Body of pancreas (tissue), 4 donors: ENCODE measurements at regions not wholly inside any gene's neighbourhood (a gene's known extent, or its start where the extent isn't known, plus 50 kb on each side); places are given as distances from the start of the nearest gene placed in this dataset.

ENCODE experiments used
- ATAC-seq: fragments of 150-250 bp; one replicate; pipeline ENCODE4 v1.9.1; 2016
- DNase-seq, 4 donors: peaks; one replicate each; pipeline ENCODE4 v3.0.0-alpha.2; 2019
- H3K27ac ChIP-seq, 4 donors: fragments of 200-600 bp; sonication (generic); 1 replicate in 3 of 4; 2 replicates in 1 of 4; pipeline versions ENCODE4 v1.5.1 to v1.6.1; 2016 to 2019; ENCODE audit warnings: mild to moderate bottlenecking in 1 of 4, mixed read lengths in 1 of 4, moderate library complexity in 1 of 4
- H3K27me3 ChIP-seq, 2 donors: fragments of 200-600 bp; sonication (generic); one replicate each; pipeline ENCODE4 v1.6.0; 2016; ENCODE audit warnings: mild to moderate bottlenecking in 1 of 2
- H3K36me3 ChIP-seq, 2 donors: fragments of 200-600 bp; sonication (generic); replicated peaks in 1 of 2; 2 replicates each; pipeline ENCODE4 v1.5.1; 2016; ENCODE audit warnings: low read depth in 2 of 2; ENCODE audit not compliant: insufficient read depth in 1 of 2
- H3K4me1 ChIP-seq: fragments of 200-600 bp; sonication (generic); one replicate; pipeline ENCODE4 v1.6.0; 2016
- H3K4me3 ChIP-seq, 2 donors: fragments of 200-600 bp; sonication (generic); 1 replicate in 1 of 2; 2 replicates in 1 of 2; pipeline ENCODE4 v1.5.1; 2016 to 2019
- H3K9me3 ChIP-seq, 3 donors: fragments of 200-600 bp; sonication (generic); 1 replicate in 2 of 3; 2 replicates in 1 of 3; pipeline ENCODE4 v1.5.1; 2016
- POLR2A ChIP-seq, 3 donors: fragments of 450-650 bp; IDR thresholded peaks; one replicate each; pipeline ENCODE4 v1.6.1; 2016; ENCODE audit warnings: antibody characterized with exemption in 3 of 3, mild to moderate bottlenecking in 2 of 3
- WGBS, 2 donors: methylation state at CpG; one replicate each; pipeline ENCODE4 v1.1.5; 2017; 5-methylcytosine and 5-hydroxymethylcytosine counted together
- intact Hi-C: fragments of 100-400 bp; cut with DNase I; formaldehyde crosslinking; loops from one replicate; pipeline ENCODE4 v1.15.1; 2023
- TF ChIP-seq, protein P1 (sequence below), 7 experiments: fragments of 450-650 bp in 4 of 7; fragments of 200-600 bp in 3 of 7; sonication (generic) in 3 of 7; IDR thresholded peaks; one replicate each; pipeline ENCODE4 v1.5.1; 2016 to 2019; ENCODE audit warnings: antibody characterized with exemption in 7 of 7

DNA sequence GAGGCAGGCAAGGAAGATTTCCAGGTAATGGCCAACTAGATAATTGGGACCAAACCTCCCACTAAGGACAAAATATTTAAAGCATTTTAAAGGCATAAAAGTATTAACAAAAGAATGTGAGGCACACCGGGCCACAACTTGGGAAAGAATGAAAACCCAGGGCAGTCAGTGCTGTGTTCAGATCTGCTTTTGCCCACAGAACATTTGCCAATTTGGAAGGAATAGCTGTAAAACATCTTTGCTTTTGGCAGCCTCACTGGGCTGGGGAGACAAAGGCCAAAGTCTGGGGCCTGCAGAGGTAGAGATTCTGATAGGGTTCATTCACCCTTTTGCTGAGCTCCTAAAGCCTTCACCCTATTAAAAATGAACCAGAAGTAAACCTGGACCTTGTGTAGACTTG, 82.3 kb downstream of the SYNE3 start:
- WGBS, 2 donors: 57 to 72% methylated on average over 1 of the region's 1 CpG
- H3K4me1 ChIP-seq: peaks cover 5% of the 10 kb centered on the region
- intact Hi-C loops: loop anchor here (10.0 kb wide), 1 partner anchor 739 kb away; no protein-coding TSS in a partner anchor
- H3K9me3 ChIP-seq: no peaks in the 10 kb centered on the region
- no peak overlapping the region for H3K27ac ChIP-seq
- H3K4me3 ChIP-seq: no peak overlapping the region
- no peaks in the 10 kb centered on the region for H3K27me3 ChIP-seq
- no peak for TF ChIP-seq POLR2A (IDR thresholded peaks at IDR 0.05)
- TF ChIP-seq, protein P1, sequence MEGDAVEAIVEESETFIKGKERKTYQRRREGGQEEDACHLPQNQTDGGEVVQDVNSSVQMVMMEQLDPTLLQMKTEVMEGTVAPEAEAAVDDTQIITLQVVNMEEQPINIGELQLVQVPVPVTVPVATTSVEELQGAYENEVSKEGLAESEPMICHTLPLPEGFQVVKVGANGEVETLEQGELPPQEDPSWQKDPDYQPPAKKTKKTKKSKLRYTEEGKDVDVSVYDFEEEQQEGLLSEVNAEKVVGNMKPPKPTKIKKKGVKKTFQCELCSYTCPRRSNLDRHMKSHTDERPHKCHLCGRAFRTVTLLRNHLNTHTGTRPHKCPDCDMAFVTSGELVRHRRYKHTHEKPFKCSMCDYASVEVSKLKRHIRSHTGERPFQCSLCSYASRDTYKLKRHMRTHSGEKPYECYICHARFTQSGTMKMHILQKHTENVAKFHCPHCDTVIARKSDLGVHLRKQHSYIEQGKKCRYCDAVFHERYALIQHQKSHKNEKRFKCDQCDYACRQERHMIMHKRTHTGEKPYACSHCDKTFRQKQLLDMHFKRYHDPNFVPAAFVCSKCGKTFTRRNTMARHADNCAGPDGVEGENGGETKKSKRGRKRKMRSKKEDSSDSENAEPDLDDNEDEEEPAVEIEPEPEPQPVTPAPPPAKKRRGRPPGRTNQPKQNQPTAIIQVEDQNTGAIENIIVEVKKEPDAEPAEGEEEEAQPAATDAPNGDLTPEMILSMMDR (IDR thresholded peaks at IDR 0.05): no peak
- ATAC-seq (no peak), DNase-seq (no peak)
- no peaks in the 10 kb centered on the region for H3K36me3 ChIP-seq

DNA sequence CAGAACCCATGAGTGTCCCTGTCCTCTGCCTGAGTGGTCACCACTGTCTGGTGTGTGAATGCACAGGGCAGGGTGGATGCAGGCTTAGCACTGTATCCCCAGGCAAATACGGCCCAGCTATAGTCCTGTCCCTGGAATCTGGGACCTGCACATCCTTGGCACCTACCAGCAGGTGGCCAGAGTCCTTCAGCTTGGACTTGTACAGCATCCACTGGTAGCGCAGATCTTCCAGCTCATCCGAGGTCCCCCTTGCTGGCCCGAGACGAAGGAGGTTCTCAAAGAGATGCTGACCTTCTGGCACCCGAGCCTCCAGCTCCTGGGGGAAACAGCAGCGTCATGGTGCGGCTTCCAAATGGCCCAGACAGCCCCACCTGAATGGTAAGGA, 83.4 kb downstream of the SYNE3 start:
- Histone ChIP-seq H3K4me1 (peaks cover 5% of the 10 kb centered on the region), H3K9me3 (no peaks in the 10 kb centered on the region), H3K4me3 (no peak overlapping the region), H3K36me3 (no peaks in the 10 kb centered on the region), H3K27ac (no peak overlapping the region), H3K27me3 (no peaks in the 10 kb centered on the region)
- 67 to 76% methylated on average over 2 to 8 of the region's 8 CpGs for WGBS, 2 donors
- ATAC-seq: no peak
- intact Hi-C loops: loop anchor here (10.0 kb wide), 1 partner anchor 738 kb away; no protein-coding TSS in a partner anchor
- TF ChIP-seq POLR2A (IDR thresholded peaks at IDR 0.05): no peak
- TF ChIP-seq, protein P1 (IDR thresholded peaks at IDR 0.05): no peak
- no peak for DNase-seq

DNA sequence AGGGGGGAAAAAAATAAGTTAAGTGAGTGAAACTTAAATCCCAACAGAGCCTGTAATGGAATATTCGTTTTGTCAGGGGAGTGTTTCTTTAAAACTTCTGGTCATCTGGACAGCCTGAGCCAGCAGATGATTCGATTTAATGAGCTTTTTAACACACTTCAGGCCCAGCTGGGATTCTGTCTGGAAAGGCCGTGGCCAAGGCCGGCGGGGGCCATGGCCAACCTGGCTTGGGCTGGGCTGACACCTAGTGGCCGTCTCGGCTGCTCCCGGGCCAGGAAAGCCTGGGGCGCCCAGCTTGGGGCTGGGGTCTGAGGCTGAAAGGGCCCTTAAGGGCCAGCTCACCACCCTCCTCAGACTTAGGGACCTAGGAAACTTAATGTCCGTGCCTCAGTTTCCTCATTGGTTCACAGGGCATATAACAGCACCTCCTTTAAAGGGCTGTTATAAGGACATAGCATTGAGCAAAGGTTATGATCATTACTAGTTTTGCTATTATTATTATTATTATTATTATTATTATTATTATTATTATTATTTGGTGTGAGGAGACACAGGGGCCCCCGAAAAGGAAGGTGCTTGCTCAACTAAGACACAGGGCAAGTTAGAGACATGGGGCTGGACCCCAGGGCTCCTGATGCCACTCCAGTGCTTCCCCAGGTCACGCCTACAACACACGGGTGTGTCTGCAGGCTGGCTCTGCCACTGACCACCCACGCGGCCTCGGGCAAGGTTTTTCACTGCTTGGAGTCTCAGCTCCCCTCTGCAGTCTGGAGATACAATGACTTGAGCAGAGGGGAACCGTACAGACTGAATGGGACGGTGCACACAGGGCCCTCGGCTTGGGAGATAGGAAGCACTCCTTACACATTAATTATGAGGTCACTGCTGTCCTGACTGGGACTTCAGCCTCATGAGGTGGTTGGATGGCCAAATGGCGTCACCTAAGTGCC, 84.0 kb downstream of the SYNE3 start:
- WGBS, 2 donors: 15 to 40% methylated on average over 12 to 20 of the region's 20 CpGs
- peak overlapping the region in 2 of 4 donors; percentile 28 to 42 for H3K27ac ChIP-seq
- H3K4me3 ChIP-seq: no peak overlapping the region
- no peaks in the 10 kb centered on the region for H3K36me3 ChIP-seq
- H3K9me3 ChIP-seq: no peaks in the 10 kb centered on the region
- intact Hi-C loops: loop anchor here (10.0 kb wide), 1 partner anchor 738 kb away; no protein-coding TSS in a partner anchor
- DNase-seq (peak; percentile 57 to 73 (median 68)), ATAC-seq (peak; percentile 88)
- H3K27me3 ChIP-seq: no peaks in the 10 kb centered on the region
- TF ChIP-seq, protein P1 (IDR thresholded peaks at IDR 0.05): peak; percentile 80 to 89 (median 85)
- TF ChIP-seq POLR2A (IDR thresholded peaks at IDR 0.05): no peak
- peaks cover 5% of the 10 kb centered on the region for H3K4me1 ChIP-seq

DNA sequence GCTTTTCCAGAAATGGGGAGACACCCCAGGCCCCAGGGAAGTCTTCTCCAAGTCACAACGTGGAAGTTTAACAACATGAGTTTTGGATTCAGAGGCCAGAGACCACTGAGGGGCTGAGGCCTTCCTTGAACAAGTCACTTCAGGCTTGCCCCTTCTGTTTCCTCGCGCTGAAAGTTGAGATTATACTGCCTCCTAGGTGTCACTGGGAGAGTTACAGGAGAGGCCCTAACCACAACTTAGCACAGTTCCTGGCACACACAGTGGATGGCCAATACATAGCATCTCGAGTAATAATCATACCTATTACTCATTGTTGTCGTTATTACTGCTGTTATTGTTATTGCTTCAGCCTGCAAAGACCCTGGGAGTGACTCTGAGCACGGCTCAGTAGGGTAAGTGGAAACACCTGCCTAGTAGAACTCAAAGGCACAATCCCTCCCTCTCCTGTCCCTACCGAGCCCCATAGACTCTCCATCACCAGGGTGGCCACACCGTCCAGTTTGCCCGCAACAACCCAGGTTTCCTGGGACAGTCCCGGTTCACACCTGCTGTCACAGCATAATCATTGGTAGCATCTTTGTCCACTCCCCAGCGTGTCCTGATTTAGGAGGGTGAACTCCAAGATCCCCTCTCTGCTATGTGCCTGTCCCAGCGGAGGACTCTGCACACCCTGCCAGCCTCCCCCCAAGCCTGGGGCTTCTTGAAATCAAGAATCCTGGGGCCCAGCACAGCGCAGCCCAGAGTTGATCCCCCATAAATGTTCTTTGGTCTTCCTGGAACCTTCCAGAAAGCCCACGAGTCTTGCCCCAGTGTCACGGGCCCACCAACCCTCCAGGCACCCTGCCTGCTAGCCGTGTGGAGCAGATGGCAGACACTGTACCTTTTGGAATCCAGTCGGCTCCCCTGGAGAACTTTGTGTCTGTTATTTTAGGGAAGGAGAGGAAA, 85.0 kb downstream of the SYNE3 start:
- no peaks in the 10 kb centered on the region for H3K9me3 ChIP-seq
- H3K27me3 ChIP-seq: no peaks in the 10 kb centered on the region
- H3K36me3 ChIP-seq: no peaks in the 10 kb centered on the region
- 62 to 69% methylated on average over 14 to 17 of the region's 17 CpGs for WGBS, 2 donors
- ATAC-seq: peak; percentile 71
- DNase-seq: peak in 3 of 4 donors; percentile 18 to 22 (median 22)
- intact Hi-C loops: loop anchor here (10.0 kb wide), 1 partner anchor 737 kb away; no protein-coding TSS in a partner anchor
- peaks cover 5% of the 10 kb centered on the region for H3K4me1 ChIP-seq
- peak overlapping the region in 2 of 4 donors; percentile 28 to 42 for H3K27ac ChIP-seq
- no peak overlapping the region for H3K4me3 ChIP-seq
- no peak for TF ChIP-seq POLR2A (IDR thresholded peaks at IDR 0.05)
- TF ChIP-seq, protein P1 (IDR thresholded peaks at IDR 0.05): peak; percentile 18 to 59 (median 42)
